Suprapubic skin (tissue), 4 donors: ENCODE measurements at regions not wholly inside any gene's neighbourhood (a gene's known extent, or its start where the extent isn't known, plus 50 kb on each side); places are given as distances from the start of the nearest gene placed in this dataset.

Experiments
- DNase-seq, 2 donors: peaks; one replicate each; pipeline ENCODE4 v3.0.0-alpha.2; 2019; ENCODE audit warnings: low spot score in 2 of 2
- H3K27ac ChIP-seq: fragments of 200-600 bp; sonication (generic); one replicate; pipeline ENCODE4 v1.5.1; 2019
- H3K27me3 ChIP-seq: fragments of 200-600 bp; sonication (generic); one replicate; pipeline ENCODE4 v1.5.1; 2019
- H3K36me3 ChIP-seq: fragments of 200-600 bp; sonication (generic); one replicate; pipeline ENCODE4 v1.5.1; 2019
- H3K4me1 ChIP-seq: fragments of 200-600 bp; sonication (generic); one replicate; pipeline ENCODE4 v1.5.1; 2019
- H3K4me3 ChIP-seq: fragments of 200-600 bp; sonication (generic); one replicate; pipeline ENCODE4 v1.5.1; 2019; ENCODE audit warnings: mild to moderate bottlenecking
- H3K9me3 ChIP-seq: fragments of 200-600 bp; sonication (generic); one replicate; pipeline ENCODE4 v1.5.1; 2019
- EP300 ChIP-seq: sonication (generic); formaldehyde crosslinking; IDR thresholded peaks from one replicate; pipeline ENCODE4 v1.6.1; 2017; ENCODE audit warnings: antibody characterized with exemption
- POLR2A ChIP-seq, 2 donors: fragments of 450-650 bp; IDR thresholded peaks; one replicate each; pipeline ENCODE4 v1.6.1; 2017; ENCODE audit warnings: antibody characterized with exemption in 2 of 2, mild to moderate bottlenecking in 2 of 2, moderate library complexity in 2 of 2
- POLR2AphosphoS5 ChIP-seq, 3 donors: sonication (generic); formaldehyde crosslinking; IDR thresholded peaks; one replicate each; pipeline ENCODE4 v1.6.1; 2017; ENCODE audit warnings: antibody characterized with exemption in 3 of 3
- WGBS: methylation state at CpG from one replicate; pipeline ENCODE4 v1.1.5; 2018; 5-methylcytosine and 5-hydroxymethylcytosine counted together
- TF ChIP-seq, protein P1 (sequence below), 2 donors: fragments of 200-600 bp in 1 of 2; fragments of 450-650 bp in 1 of 2; sonication (generic) in 1 of 2; IDR thresholded peaks; one replicate each; pipeline ENCODE4 v1.5.1; 2016 to 2019; ENCODE audit warnings: antibody characterized with exemption in 2 of 2, mild to moderate bottlenecking in 1 of 2, moderate library complexity in 1 of 2

DNA sequence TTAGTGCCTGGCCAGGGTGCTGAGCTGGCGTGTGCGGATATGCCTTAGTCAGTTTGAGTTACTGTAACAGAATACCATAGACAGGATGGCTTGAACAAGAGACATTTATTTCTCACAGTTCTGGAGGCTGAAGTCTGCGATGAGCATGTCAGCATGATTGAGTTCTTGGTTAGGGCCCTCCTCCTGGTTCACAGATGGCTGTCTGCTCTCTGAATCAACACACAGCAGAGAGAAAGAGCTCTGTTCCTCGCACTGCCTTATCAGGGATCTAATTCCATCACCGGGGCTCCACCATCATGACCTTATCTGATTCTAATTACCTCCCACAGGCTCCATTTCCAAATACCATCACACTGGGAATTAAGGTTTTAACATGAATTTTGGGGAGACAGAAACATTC, 386.6 kb upstream of the DPH6 start:
- Histone ChIP-seq H3K27ac (no peak overlapping the region), H3K36me3 (no peaks in the 10 kb centered on the region), H3K27me3 (no peaks in the 10 kb centered on the region), H3K4me1 (no peaks in the 10 kb centered on the region), H3K4me3 (no peak overlapping the region), H3K9me3 (no peaks in the 10 kb centered on the region)
- WGBS = 81% methylated on average over 5 of the region's 5 CpGs
- DNase-seq = no peak
- TF ChIP-seq POLR2A (IDR thresholded peaks at IDR 0.05) = no peak
- no peak for TF ChIP-seq EP300
- no peak for TF ChIP-seq POLR2AphosphoS5 (IDR thresholded peaks at IDR 0.05)
- TF ChIP-seq, protein P1, sequence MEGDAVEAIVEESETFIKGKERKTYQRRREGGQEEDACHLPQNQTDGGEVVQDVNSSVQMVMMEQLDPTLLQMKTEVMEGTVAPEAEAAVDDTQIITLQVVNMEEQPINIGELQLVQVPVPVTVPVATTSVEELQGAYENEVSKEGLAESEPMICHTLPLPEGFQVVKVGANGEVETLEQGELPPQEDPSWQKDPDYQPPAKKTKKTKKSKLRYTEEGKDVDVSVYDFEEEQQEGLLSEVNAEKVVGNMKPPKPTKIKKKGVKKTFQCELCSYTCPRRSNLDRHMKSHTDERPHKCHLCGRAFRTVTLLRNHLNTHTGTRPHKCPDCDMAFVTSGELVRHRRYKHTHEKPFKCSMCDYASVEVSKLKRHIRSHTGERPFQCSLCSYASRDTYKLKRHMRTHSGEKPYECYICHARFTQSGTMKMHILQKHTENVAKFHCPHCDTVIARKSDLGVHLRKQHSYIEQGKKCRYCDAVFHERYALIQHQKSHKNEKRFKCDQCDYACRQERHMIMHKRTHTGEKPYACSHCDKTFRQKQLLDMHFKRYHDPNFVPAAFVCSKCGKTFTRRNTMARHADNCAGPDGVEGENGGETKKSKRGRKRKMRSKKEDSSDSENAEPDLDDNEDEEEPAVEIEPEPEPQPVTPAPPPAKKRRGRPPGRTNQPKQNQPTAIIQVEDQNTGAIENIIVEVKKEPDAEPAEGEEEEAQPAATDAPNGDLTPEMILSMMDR (IDR thresholded peaks at IDR 0.05) = no peak

DNA sequence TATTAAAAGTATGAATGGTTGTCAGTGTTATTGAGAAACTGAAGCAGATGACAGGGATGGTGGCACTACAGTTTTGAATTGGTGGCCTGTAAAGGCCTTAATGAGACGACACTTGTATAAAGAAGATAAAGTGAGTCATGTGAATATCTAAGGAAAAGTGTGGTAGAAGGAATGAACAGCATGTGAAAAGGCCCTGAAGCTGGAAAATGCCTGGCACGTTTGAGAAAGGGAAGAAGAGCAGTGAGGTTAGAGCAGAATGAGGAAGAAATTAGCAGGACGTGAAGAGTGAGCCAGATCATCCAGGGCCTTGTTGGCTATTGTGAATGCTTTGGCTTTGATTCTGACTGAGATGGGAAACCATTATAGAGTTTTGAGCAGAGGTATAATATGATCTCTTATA, 387.6 kb upstream of the DPH6 start:
- Histone ChIP-seq H3K9me3 (no peaks in the 10 kb centered on the region), H3K36me3 (no peaks in the 10 kb centered on the region), H3K27me3 (no peaks in the 10 kb centered on the region), H3K27ac (no peak overlapping the region), H3K4me1 (no peaks in the 10 kb centered on the region), H3K4me3 (no peak overlapping the region)
- 68% methylated on average over 3 of the region's 3 CpGs for WGBS
- TF ChIP-seq, protein P1 (IDR thresholded peaks at IDR 0.05) = no peak
- TF ChIP-seq POLR2AphosphoS5 (IDR thresholded peaks at IDR 0.05) (no peak), POLR2A (IDR thresholded peaks at IDR 0.05) (no peak), EP300 (no peak)
- DNase-seq = no peak

DNA sequence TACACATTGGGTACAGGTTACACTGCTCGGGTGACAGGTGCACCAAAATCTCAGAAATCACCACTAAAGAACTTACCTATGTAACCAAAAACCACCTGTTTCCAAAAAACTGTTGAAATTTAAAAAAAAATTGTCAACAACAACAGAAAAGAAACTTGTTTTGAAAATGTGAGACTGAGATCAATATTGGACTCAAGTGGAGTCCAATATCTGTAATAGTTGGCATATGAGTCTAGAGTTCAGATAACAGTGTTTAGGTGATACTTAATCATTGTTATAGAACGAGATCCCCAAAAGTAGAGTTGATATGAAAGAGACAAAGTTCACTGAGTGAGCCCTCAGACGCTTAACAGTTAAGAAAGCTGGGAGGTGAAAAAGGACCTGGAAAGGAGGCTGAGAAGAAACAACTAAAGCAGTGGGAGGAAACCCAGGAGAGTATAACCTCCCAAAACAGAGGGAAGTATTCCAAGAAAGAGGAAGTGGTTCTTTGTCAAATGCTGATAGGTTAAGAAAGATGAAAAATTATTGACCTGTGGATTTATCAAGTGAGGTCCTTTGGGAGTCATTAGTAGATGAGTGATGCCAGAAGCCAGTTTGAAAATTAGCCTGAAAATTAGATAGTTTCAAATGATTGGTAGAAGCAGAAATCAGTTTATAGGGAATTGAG, 388.6 kb upstream of the DPH6 start:
- Histone ChIP-seq H3K36me3 (no peaks in the 10 kb centered on the region), H3K4me1 (no peaks in the 10 kb centered on the region), H3K27me3 (no peaks in the 10 kb centered on the region), H3K27ac (no peak overlapping the region), H3K4me3 (no peak overlapping the region), H3K9me3 (no peaks in the 10 kb centered on the region)
- no peak for DNase-seq
- no peak for TF ChIP-seq EP300
- TF ChIP-seq POLR2A (IDR thresholded peaks at IDR 0.05) = no peak
- TF ChIP-seq, protein P1 (IDR thresholded peaks at IDR 0.05) = no peak
- no peak for TF ChIP-seq POLR2AphosphoS5 (IDR thresholded peaks at IDR 0.05)
- WGBS = 94% methylated on average over 3 of the region's 3 CpGs

DNA sequence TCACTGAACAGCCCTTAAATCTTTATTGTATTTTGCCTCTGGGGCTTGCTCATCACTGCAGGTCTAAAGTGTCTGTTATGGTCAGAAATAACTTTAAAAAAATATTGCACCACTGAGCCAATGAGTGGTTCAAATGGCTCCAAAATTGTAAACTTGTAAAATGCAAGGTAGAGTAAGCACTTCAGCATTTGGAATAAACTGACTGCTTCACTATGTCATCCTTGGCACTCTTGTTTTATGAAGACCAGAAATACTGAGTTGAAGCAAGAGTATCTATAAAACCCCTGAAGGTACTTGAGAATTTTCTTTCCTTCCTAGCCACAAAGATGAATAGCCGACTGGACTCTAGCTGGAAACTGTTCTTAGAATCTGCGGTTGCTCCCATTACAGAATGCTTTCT, 390.3 kb upstream of the DPH6 start:
- TF ChIP-seq POLR2A (IDR thresholded peaks at IDR 0.05) (no peak), POLR2AphosphoS5 (IDR thresholded peaks at IDR 0.05) (no peak), EP300 (no peak)
- TF ChIP-seq, protein P1 (IDR thresholded peaks at IDR 0.05) = no peak
- Histone ChIP-seq H3K4me1 (no peaks in the 10 kb centered on the region), H3K36me3 (no peaks in the 10 kb centered on the region), H3K27me3 (no peaks in the 10 kb centered on the region), H3K27ac (no peak overlapping the region), H3K4me3 (no peak overlapping the region), H3K9me3 (no peaks in the 10 kb centered on the region)
- no peak for DNase-seq
- 92% methylated on average over 2 of the region's 2 CpGs for WGBS

DNA sequence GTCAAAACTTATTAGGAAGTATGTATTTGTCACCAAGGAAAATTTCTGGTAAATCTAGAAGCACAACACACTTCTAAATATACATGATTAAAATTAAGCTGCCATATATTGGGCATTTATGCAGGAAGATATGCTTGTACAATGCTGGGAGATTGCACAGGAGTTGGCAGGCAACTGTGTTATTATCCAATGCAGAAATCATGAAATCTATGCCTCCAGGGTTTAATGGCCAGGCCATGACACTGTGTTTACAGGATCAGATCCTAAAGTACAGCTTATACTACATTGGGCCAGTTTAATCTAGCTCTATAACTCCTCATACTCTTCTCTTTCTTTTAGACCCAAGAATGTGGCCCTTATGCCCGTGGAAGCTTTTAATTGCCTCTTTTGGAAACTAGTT, 391.4 kb upstream of the DPH6 start:
- Histone ChIP-seq H3K27me3 (no peaks in the 10 kb centered on the region), H3K36me3 (no peaks in the 10 kb centered on the region), H3K4me1 (no peaks in the 10 kb centered on the region), H3K27ac (no peak overlapping the region), H3K9me3 (no peaks in the 10 kb centered on the region), H3K4me3 (no peak overlapping the region)
- WGBS = 83% methylated on average over 1 of the region's 1 CpG
- TF ChIP-seq POLR2AphosphoS5 (IDR thresholded peaks at IDR 0.05) (no peak), EP300 (no peak), POLR2A (IDR thresholded peaks at IDR 0.05) (no peak)
- TF ChIP-seq, protein P1 (IDR thresholded peaks at IDR 0.05) = no peak
- DNase-seq = no peak
